Kidney capillary endothelial cell (primary cell): ENCODE measurements at regions not wholly inside any gene's neighbourhood (a gene's known extent, or its start where the extent isn't known, plus 50 kb on each side); places are given as distances from the start of the nearest gene placed in this dataset.

Experiments
- DNase-seq: peaks from one replicate; pipeline ENCODE4 v3.0.0-alpha.2; 2018; ENCODE audit warnings: low spot score

GRCh38 chr10:4051641-4052151, 266.7 kb upstream of the KLF6 start:
- no peak for DNase-seq

- DNase-seq, result no peak
Measured at GRCh38 chr10:4051011-4051640, 266.1 kb upstream of the KLF6 start.

GRCh38 chr10:4050061-4050460, 265.1 kb upstream of the KLF6 start:
- no peak for DNase-seq

DNA sequence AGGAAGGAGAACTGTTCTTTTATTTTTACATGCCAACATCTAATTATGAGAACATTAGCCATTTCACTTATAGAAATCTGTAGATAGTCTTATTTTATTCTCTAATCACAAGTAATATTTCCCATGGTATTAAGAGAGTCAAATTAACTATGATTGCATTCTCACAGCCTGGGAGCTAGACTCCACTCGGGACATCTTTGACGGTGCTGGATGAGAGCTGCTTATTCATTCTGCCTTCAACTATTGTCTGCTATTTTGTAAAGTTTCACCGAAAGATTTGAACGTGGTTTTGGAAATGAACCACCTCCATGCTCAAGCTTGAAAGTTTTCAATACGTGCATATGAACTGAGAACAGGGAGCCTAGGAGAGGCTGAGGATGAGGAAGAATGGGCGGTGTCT, 264.3 kb upstream of the KLF6 start:
- no peak for DNase-seq

GRCh38 chr10:4048236-4048864, 263.3 kb upstream of the KLF6 start:
- DNase-seq, result no peak

DNA sequence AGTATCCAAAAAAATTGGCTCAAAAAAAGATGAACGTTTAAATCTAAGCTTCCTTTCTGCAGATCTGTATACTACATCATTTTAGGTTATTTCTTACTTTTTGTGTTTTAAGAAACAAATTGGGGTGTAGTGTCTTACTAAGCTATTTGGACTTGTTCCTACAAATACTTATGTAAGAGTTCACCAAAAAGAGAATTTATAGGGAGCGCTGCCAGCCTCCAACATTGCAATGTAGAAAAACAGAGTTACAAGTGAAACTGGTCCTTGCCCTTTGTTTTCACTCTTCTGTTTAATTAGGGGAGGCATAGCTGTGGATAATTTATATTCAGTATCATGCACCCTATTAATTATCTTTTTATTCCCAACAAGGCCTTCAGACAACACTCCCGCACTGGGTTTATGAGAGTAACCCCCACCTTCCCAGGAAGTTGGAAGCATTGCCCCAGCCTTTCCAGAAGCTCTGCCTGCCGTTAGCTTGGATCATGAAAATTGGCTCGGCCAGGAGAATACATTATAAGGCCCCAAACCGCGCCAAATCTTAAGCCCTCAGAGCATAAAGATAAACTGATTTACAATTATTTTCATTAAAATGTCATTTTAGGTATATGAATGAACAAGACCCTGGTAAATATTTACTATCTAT, 261.8 kb upstream of the KLF6 start:
- no peak for DNase-seq

DNA sequence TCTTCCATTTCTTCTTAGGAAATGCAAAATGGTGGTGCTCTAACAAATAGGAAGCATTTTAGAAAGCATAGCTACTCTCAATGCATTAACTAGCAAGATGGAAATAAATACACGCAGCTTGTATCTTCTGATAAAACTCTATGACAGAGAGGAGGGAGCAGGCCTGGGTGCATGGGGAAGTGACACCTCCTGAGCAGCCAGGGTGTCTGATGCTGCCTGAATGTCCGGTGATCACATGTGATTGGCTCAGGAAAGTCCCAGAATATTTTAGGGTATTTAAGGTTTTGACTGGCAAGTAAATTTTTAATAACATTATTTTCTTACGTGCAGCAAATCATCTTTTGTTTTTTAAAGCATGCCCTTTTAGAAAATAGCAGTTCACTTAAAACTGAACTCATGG, 261.0 kb upstream of the KLF6 start:
- DNase-seq, result no peak

DNA sequence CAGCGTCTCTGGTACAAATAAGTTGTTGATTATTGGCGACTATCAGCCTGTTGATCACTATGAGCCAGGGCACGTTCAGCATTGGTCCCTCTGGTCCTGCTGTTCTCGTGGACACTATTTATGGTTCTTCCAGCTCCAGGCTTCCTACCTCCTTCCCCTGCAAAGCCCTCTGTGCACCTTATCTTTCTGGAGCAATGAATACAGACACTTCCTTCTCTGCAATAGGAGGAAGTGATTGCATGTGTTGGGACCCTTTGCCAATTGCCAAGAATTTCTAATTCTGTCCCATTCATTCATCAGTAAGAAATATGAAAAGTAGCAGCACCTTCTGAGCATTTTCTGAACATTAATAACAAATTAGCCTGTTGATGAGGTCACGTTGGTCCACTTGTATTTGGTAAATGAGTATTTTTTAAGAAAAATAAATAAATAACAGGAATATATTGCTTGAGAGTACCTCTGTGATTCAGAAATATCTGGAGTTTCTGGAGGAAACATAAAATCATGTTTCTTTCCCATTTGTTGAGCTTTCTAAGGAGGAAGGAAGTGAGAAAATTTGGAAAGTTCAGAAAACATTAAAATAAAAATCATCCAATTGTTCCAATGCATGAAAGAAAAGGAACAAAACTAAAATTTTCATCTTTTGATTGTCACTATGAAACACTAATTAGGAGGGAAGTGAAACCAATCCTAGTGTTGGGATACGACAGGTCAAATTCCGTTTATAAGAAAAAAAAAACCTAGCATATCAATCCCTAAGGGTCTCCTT, 259.1 kb upstream of the KLF6 start:
- peak; percentile 59 for DNase-seq

DNA sequence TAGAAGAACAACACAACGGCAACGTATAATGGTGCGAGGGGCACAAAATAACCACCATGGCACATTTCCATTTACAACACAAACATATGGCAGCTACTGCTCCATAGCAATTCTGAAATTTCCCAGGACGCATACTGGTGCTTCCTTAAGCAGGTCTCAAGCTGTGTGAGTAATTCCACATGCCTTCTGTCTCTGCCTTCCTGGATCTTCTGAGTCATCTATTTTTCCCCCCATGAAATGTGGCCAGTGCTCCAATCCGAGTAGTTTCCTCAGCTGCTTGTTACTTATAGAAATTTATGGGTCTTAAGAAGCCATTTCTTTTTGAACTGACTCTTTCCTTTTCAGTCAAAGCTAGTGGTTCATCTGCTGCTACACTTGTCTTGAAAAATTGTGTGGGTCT, 256.6 kb upstream of the KLF6 start:
- no peak for DNase-seq

DNA sequence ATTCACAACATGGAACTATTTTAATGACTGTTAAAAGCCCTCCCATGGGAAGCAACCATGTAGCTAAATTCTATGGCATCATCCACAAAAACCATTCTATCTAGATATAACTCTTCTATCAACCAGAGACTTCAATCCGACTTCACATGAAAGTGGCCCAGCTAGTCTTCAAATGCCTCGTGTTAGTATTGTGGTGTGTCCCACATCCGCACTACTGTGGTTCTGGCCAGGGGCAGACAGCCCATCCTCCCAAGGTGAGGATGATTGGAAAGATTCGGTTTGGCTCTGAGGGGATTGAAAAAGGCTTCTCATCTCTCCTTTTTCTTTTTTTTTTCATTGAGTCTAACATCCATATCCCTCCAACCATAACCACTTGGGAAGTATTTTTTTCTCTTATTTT, 253.0 kb upstream of the KLF6 start:
- DNase-seq, result no peak

DNA sequence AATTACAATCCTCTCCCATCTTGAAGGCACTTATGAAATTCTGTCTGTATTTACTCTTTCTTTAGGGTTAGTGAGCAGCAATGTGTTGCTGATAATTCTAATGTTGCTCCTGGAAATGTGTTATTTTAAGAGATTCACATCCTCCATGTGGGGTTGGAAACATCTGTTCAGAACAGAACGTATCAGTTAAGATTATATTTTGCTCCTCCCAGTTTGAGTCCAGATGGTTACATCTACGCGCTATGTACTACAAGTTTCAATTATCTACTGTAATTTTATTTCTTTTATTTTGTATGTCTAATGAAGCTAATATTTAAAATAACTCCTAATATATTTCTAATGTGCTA, 250.6 kb upstream of the KLF6 start:
- DNase-seq, result no peak

- DNase-seq, result no peak
Measured at GRCh38 chr10:4034907-4035598, 250.0 kb upstream of the KLF6 start.

DNA sequence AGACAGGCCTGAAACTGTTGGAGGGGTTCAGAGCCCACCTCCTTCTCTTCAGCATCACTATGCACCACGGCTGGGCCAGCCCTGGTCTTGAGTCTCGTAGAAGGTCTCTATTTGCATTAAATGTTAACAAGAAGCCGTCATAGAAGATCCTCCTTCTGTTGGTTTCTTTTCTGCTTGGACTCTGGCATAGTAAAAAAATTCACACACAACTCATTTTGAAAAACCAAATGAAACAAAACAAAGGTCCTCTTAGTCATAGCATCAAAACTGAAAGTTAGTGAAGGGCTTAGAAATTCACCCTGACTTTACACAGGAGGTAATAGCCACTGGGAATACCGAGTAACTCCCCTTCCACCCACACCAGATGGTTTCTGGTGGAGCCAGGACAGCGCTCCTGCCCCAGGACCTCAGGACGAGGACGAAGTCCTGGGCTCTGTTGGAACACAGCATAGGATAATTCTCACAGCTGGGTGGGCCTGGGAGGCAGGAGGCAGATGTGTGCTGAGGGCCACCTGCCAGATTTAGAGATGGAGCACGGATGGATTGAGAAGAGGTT, 248.4 kb upstream of the KLF6 start:
- no peak for DNase-seq

DNA sequence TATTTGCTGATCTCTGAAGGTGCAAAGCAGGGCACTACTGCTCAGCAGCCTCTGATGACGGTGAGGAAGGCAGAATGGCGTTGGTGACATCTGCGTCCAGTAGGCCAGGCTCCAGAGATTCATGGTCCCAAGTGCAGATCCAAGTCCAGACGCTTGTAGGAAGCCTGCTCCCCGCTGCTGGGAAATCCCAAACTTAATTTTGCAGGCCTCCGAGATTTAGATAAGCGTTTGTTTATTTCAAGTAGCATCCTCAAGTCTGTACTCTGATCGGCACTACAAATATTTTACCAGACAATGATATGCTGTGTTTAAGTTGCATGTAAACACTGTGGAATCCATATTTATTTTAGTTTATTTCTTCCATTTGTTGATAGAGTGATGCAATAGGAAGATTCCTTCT, 244.9 kb upstream of the KLF6 start:
- DNase-seq, result no peak

DNA sequence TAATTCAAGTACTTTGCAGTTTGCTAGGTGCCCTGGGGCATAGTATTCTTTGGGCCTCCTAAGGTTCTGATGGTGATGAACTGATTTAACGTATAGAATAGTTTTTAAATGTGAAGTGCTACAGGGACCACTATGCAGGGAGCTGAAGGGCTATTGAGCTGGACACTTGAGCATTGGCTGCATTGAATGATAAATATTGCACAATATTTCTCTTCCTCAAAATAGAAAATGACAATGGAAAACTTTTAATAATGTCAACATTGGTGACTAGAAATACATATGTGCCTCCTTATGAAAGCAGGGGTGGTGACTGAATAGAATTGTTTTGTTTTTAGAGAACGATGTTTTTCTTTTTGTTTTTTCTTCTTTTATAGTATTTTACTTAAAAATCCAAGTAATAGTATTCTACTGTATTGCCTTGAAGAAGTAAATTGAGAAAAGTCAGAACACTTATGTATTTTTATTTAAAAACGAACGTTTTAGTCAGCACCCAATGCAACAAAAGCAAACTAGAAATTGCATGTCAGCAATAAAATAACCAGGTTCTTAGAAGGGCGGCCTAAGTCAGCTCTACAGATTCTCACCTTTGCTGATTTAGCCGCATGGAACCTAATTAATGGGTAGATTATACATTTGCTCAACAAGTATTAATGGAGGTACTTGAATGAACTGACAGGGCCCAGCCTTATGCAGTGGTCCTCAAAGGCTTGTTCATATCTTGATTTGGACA, 244.0 kb upstream of the KLF6 start:
- no peak for DNase-seq

DNA sequence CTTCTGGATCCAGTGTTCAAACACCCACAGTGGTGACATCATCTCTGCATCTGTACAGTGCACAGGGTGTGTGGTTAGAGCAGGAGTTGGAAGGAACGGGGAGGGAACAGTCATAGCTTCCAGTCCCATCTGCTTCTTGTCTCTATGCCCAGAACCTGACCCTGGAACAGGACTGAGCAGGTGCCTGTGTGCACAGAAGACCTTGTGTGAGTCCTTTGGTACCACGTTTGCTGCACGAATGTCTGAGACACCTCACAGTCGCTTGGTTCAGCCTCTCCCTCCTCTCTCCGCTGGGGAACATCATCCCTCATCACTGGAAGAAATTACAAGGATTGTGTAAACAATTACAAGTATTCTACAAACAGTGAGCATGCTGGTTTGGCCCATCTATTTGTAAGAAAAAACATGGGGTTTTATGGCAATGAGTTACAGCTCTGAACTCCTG, 243.0 kb upstream of the KLF6 start:
- no peak for DNase-seq

DNA sequence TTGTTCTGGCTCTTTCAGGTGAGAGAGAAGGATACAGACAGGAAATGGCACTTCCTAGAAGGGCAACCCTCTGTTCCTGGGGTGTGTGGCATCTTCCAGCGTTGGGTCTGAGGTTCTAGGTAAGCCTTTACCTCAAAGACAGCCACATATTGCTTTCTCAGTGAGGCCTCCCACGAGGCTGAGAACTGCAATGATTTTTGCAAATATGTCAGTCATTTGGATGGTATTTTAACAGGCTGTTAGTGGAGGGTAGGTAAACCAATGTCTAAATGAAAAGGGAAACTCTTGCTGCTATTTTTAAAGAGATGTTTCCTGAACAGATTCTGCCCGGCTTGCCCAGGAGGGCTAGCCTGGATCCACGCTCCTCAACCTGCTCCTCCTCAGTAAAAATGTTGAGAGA, 240.3 kb upstream of the KLF6 start:
- no peak for DNase-seq

DNA sequence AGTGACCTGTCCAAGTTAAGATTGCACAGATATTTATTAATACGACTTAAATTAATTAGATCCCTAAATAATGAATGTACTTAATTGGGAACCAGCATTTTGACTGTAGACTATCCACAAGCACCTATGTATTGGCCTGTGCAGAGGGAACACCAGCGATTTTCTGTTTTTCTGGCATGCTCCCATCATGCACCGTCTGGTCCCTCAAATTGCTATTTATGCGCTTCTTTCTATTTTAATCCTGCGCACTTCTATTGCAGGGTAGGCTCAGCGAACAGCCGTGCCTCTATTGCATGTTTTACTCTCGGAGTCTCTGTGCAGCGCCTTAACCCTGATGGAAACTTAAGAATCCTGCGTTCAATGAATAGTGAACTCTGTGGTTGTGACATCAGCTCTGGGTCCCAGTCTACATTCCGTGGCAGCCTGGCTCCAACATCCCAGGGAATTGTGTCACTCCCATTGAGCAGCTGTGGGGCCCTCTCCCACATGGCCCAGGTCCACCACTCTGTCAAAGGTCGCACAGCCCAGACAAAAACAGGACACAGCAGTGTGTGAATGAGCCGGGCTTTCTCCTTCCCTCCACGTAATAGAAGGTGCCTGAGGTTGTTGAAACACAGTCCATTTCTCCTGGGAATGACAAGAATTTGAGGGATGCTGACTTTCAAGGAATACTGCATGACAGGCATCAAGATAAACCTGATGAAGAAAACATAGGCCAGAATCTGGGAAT, 239.7 kb upstream of the KLF6 start:
- no peak for DNase-seq

DNA sequence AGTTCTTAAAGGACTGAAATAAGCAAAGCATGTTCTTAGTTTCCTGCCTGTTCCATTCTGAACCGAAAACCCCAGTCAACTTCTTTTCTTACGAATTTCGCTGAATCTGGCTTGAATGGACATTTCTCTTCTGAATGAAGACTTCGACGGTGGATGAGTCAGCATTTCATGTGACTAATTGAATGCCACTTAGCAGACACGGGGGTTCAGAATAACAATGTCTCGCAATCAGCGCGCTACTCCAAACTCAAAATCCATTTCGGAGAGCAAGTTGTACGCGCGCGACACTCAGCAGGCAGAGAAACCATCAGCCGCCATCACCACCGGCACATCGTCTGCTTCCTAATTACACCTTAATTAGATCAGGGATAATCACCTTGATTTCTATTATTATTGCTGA, 239.0 kb upstream of the KLF6 start:
- no peak for DNase-seq

DNA sequence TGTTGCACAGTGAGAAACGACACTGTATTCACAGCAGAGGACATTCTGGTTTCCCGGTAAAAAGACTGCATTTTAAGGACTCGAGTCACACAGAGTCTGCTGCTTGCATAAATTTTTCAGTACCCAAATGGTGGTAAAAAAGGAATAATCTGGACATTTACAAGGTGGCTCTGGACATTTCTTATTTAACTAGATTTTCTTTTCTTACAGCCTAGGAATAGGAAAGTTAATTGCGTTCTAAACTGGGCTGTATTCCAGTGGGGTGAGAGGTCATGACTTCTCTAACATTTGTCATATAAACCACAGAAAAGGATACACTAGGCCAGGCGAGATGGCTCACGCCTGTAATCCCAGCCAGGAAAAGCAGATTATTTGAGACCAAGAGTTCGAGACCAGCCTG, 237.5 kb upstream of the KLF6 start:
- no peak for DNase-seq

DNA sequence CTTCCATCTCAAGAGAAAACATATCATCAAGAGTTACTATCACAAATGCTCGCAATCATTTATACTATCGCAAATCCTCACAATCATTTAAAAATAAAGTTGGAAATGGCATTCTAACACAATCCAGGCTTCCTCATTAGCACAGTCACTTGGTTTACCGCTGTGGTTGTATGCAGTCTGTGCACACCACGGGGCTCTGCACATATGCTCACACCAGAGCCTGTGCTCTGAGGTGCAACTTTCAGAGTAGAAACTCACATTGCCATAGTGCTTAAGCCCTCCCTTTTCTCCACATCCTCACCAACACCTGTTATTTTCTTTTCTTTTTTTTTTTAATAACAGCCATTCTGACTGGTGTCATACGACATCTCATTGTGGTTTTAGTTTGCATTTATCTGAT, 235.6 kb upstream of the KLF6 start:
- DNase-seq, result no peak
